NCI-H2227 (cell line): ENCODE measurements at regions not wholly inside any gene's neighbourhood (a gene's known extent, or its start where the extent isn't known, plus 50 kb on each side); places are given as distances from the start of the nearest gene placed in this dataset.

ENCODE experiments used
- DNase-seq: peaks from one replicate; lab custom pipeline; 2025; ENCODE audit not compliant: unreplicated experiment; lab: John Stamatoyannopoulos, UW

DNA sequence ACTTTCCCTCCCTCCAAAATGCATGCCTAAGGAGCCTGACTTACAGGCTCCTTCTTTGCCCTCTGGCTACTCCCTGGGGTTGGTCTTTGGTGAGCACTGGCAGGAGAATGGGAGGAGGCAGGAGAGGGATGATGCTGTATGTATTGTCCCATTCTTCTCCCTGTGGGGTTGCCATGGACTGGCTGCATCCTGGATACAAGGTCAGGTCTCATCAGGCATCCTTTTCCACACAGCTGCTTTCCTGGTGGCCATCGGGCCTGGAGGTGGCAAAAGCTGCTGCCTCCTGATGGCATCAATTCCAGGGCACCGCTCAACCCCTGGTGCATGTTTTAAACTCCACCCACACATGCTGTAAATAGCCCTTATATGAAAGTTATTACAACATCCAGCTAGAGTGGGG is 257.2 kb downstream of the ETS1 start:
- no peak for DNase-seq

DNA sequence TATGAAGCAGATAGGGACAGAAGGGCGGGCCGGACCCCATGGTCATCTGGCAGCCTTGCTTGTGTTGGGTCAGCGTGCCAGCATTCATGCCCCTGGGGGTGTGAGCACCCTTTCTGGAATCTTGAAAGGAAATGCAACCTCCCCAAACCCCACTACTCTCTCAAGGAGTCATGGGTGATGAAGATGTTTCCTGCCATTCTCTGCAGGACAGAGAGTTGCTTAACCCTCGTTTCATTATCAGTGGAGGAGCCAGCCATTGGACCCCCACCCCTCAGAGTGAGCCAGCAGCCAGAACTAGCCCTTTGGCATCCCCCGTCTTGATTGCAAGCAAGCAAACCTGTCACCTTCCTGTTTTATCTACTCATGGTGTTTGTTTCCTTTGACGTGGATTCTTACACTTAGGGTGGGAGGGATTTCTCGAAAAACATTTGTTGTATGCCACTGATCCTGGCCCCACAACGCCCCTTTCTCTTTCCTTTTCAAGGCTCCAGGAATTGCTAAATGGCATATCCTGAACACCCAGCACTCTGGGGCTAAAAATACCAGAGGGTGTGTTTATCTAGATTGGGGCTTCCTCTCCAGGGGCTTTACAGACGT is 258.3 kb downstream of the ETS1 start:
- DNase-seq: no peak

DNA sequence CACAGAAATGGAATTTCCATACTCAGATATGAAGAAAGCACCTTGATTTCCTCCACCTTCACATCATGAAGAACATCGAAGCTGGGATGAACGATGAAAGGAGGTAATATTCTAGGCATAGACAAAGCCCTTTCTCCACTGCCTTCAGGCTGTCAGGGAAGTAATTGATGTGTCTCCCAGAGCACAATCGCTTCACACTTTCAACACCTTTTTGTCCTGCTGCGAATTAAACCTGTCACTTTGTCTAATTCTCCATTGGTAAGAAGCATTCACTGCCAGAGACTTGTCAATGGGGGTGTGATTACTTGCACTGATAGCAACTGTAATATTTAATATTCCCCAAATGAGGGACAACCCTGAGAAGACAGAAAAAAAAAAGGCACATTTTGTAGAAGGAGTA is 260.1 kb downstream of the ETS1 start:
- no peak for DNase-seq

DNA sequence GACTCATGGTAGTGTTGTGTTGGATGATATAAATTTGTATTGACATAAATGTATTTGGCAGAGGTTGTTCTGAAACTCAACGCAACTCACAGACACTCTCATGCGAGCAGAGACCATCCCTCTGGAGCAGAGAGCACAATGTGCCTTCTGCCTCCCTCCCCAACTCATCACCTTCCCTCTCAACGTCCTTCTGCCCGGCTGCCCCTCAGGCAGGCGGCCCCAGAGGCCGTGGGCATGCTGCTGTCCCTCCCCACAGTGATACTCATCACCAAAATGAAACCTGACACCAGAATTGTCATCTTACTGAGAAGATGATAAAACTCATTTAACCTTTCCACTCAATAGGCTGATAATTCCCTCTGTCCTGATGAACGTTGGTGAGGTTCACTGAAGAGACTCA is 260.6 kb downstream of the ETS1 start:
- DNase-seq: no peak

DNA sequence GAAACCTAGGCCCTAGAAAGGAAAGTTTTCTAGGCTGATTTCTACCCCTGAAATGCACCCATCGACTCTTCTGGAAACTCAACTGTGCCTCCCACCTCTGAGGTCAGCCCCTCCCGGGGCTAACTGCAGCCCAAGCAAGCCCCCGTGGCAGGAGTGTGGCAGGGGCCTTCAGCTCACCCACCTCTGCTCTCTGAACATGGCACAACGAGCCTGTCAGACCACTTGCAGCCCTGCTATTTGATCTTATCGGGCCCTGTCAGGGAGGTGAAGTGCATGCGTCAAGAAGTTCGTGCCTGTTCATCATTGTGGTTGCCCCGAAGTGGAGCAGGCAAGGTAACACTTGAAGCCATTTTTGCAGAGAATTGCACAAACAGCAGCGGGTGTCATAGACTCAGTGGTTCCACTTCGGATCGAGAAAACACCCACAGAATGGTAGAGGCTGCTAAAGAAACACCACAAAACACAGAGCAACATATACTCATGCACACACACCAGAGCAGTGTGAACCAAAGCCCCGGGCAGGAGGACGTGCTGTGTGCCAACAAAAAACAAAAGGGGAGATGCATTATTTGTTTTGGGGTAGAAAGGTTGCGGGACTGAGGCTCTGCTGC is 262.7 kb downstream of the ETS1 start:
- DNase-seq: no peak

DNA sequence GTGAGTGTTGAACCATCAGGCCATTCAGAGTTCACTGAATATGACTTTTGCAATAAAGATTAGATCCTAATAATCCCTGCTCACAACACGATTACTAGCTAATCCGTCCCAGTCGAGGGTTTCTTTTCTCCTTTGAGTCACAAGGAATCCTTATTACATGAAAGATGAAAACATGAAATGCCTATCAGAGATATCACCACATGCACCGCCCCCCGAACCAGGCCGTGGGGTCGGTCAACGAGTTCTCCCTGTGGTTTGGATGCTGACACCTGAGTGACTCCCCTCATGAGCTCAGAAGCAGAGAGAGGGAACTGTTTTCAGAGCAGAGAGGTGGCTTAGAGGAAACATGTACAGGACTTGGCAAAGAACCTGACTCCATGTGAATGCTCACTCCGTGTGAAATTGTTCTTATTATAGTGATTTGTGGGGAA is 263.3 kb downstream of the ETS1 start:
- no peak for DNase-seq

DNA sequence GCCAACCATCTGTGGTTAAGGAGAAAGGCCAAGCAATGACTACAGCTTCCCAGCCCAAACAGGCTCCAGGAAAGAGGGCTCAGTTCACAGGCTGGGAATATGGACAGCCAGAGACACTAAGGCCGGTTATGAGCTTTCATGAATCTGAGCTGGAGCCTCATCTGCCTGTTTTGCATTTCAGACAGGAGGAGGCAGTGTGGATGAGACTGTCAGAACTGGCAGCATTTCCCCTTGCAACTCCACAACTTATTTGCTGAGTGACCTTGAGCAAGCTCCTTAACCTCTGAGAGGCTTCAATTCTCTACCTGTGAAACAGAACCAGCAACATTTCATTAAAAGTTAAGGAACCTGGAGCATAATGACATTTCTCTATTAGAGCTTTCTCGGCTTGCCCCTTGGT is 264.0 kb downstream of the ETS1 start:
- DNase-seq: no peak

DNA sequence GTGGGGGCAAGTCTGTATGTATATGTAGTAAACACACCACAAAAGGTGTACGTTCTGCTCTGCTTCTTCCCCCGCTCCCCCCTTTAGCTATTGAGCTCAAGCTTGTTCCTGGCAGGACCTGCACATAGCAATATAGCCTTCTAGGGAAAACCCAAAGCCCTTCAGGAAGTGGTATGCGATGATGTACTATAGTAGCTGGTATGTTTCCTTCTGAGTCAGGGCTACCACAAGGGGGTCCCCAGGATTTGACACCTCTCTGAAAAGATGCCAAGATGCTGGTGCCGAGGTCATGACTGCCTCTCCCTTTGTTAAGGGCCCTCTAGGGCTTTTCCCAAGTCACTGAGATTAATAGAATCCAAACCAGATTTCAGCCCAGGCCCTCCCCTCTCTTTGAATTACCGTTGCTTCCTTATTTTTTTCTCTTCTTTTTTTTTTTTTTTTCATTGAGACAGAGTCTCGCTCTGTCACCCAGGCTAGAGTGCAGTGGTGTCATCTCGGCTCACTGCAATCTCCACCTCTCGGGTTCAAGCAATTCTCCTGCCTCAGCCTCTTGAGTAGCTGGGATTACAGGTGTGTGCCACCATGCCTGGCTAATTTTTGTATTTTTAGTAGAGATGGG is 268.4 kb downstream of the ETS1 start:
- DNase-seq: no peak

DNA sequence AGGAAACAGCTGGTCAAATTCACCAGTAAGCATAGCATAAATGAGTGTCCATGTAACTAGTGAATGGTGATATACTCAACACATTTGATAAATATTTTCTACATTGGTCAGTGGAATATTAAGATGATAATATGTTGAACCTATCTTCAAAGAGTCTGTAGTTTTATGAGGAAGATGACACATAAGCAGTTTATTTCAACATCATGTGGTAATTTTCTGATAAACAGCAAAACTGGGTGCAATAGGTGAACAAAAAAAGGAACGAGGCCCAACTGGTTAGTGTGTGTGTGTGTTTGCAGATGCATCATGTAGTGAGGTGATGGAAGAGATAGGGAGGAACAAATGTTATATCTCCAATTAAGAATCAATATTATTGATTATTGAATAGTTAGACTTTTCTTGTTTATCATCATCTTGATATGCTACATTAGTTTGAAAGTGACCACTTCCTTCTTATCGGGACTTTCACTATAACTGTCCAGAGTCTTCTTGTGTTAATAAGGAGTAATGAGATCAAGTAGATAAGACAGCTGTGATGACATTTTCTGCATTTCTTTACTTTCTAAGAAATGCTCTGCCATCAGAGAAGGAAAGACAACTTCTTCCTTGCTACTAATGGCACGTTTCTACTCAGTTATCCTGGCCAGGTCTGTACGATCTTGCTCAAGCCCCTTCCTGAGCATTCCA is 270.7 kb downstream of the ETS1 start:
- DNase-seq: no peak

DNA sequence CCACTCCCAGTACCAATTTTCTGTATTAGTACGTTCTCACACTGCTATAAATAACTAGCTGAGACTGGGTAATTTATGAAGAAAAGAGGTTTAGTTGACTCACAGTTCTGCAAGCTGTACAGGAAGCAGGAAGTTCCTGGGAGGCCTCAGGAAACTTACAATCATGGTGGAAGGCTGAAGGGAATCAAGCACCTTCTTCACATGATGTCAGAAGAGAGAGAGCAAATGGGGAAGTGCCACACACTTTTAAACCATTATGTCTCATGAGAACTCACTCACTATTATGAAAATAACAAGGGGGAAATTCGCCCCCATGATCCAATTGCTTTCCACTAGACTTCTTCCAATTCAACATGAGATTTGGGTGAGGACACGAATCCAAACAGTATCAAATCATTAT is 271.4 kb downstream of the ETS1 start:
- DNase-seq: no peak

DNA sequence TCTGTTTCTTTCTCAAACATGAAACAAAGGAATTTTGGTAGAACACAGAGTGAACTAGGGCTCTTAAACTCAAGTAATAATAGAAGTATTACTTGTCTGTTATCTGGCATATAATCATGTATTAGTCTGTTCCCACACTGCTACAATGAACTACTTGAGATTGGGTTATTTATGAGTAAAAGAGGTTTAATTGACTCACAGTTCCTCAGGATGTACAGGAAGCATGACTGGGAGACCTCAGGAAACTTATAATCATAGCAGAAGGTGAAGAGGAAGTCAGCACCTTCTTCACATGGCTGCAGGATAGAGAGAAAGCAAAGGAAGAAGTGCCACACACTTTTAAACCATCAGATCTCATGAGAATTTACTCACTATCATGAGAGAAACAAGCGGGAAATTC is 273.4 kb downstream of the ETS1 start:
- no peak for DNase-seq

DNA sequence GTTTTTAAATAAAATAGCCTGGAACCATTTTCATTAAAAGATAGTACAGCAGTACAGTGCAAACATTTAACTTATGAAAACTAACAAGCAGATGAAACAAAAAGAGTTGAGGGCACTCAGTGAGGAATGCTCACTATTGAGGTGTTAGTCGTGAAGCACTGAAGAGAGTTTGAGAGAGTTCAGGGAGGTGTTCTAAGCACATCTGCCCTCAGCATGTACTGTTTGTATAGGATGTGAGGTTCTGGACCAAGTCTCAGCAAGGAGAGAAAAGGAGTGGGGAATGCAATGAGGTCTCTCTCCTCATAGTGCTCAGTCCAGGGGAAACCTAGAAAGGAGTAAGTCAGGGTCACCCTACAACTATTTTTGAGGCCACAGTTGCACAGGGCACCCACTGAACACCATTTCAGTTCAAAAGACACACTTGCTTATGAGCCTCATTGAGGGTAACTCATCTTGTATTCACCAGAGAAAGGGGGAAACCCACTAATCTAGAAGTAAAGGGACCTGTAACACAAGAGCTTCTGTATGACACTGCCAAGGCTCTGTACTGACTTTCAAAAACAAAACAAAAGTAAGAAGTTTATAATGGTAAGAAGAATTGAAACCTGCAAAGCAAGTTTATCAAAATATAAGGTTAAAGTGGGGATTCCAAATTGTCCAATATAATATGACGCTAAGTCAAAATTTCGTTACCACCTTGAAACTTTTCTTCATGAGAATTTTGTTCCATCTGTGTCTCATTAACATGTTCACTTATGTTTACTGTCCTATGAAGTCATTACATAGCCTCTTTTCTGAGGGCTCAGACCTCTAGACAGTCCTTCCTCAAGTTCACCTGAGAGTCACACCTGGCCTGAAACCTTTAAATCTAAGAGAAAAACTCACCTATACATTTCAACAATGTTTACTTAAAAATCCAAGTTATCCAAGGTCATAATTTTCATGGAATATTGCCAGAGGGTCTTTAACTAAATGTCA is 275.3 kb downstream of the ETS1 start:
- DNase-seq: no peak

DNA sequence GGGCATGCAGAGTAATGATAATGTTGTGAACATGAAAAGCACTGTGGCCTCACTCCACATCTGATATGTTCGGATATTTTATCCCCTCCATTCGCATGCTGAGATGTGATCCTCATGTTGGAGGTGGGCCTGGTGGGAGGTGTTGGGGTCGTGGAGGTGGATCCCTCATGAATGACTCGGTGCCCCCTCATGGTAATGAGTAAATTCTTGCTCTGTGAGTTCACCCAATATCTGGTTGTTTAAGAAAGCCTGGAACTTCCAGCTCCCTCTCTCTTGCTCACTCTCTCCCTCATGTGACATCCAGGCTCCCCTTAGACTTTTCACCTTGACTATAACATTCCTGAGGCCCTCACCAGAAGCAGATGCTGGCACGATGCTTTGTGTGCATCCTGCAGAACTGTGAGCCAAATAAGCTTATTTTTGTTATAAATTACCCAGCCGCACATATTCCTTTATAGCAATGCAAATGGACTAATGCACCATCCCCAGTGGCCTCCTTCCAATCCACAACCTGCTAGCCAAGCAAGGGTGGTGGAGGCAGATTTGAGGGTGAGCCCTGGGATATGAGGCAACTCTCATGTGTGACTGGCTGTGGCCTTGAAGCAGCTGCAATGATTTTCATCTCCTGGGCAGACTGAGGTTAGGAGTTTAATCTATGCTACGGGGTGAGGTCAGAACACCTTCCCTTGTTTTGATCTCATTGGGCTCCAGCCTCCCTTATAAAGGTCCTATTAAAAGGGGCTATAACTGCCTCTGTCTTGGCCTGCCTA is 276.5 kb downstream of the ETS1 start:
- DNase-seq: no peak

DNA sequence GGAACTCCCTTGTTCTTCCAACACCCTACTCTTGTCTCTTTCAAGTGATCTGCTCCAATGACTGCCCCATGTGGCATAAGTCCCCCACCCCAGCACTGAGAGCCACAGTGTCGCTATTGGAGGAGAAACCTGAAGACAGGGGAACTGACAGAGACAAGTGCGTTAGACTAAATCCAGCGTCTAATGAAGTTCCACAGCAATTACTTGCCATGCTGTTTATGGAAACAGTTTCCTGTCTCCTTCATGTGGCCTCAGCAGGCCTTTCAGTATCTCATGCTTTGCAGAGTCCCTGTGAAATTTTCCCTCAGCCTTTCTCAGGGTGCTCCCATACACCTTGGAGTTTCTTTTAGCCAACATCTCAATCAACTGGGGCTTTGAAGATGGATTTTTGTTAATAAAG is 277.4 kb downstream of the ETS1 start:
- no peak for DNase-seq

DNA sequence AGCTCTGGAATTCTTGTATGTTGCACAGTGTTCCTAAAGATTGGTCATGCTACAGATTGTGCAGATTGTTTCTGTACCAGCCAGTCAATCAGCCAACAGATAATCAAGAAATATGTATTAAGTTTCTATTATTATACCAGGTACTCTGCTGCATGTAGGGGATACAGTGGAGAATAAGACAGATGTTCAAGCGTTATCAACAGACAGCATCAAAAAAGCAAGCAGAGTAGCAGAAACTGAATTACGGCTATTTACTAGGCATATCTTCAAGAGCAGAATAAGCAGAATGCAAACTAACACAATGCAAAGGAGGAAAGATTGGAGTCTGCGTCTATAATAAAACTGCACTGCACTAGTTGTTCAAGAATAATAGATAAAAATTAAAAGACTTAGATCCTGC is 278.6 kb downstream of the ETS1 start:
- no peak for DNase-seq

DNA sequence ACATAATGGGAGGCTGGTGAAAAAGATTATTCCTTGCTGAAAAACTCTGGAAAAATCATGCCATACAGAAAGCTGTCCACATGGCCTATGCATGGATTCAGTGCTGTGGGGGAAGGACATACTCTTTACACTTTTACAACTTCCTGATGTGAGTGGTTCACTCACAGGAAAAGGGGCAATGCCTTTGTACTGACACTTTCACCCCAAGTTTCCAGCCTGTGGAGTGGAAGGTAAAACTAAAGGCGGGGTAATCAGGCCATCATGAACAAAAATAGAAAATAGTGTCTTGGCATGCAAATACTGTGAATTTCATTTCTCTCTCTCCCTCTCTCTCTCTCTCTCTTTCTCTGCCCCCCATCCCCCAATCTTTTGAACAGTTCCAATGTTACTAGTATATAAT is 281.8 kb downstream of the ETS1 start:
- DNase-seq: no peak

DNA sequence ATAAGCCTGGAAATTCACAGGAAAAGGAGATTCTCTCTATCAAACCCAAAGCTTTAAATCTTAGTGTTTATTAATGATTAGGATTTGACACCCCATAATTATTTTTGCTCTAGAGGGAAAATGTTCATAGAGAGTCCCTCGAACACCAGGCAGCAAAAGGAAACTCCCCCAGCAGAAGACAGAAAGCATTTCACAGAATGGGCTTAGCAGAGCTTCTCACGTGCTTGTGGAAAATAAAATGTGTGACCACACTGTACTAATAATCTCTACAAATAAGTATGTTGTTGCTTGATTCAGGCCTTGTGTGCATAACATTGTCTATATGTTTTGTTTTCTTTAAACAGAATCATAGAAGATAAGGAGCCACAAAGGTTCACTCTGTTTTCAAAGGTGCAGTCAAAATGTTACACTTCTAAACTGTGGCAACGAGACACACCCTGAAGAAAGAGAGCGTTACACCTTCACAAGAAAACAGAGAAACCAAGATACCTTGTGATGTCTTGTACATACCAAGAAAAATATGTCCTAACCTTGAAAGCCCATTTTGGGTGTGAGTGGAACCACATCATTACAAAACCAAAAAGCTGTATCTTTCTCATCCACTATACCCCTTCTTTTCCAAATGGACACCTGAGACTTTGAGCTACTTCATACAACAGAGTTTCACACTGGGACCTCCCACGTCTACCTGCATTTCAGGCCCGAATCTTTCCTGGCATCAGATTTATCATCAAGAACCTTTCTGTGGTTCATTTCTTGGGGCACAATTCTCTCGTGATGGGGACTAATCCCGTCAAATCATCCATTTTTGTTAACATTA is 282.5 kb downstream of the ETS1 start:
- DNase-seq: no peak

DNA sequence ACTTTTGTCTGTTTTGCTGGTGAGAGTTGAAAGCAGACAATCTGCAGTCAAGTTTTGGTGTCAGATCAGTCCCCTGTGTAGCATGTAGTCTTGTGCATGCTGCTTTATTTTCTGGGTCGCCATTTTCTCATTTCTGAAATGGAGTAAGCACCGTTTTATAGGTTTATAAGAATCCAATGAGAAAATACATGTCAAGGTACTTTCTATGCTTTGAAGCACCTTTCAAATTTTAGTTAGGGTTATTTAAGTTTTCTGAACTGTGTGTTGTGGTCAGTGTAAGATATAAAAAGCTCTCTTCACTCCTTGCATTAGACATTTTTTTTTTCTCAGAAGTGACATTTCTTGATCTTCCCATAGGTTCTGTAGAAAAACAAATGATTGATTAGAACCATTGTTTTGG is 283.2 kb downstream of the ETS1 start:
- DNase-seq: no peak

DNA sequence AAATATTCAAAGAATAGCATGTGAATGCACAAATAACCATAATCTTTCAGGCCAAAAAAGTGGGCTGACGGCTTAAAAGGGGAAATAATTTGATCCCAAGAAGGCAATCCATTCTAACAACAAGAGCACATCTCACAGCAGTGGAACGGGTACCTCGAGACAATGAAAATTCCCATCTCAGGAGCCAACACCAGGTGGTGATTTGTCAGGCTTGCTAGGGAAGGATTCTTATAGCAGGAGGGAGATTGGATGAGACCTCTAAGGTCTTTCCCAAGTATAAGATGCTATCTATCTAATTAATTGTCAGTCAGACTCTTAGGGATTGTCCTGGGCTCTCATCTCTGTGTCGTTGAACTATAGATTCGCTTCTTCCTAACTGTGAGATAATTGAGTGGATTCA is 284.0 kb downstream of the ETS1 start:
- no peak for DNase-seq
